ENCODE measurements at regions not wholly inside any gene's neighbourhood (a gene's known extent, or its start where the extent isn't known, plus 50 kb on each side); places are given as distances from the start of the nearest gene placed in this dataset.
A peak's percentile ranks its signal among the peaks of the same experiment; 100 is the strongest.

GRCh38 chr3:144097163-144097562 is 125.5 kb downstream of the DIPK2A start:
- Histone ChIP-seq H3K9me3 (ENCODE audit: control insufficient read depth, low read depth, low read length) (peaks cover 11% of the 10 kb centered on the region), H3K56ac (ENCODE audit: insufficient read length, low read depth, low read length) (no peak overlapping the region), H2AFZ (ENCODE audit: low read length) (no peak overlapping the region), H3K14ac (ENCODE audit: insufficient read depth, low read length) (no peak overlapping the region), H2BK12ac (ENCODE audit: insufficient read length, low read depth, low read length) (no peak overlapping the region), H3K9ac (ENCODE audit: extremely low read depth, insufficient read length, low read length) (no peak overlapping the region), H4K91ac (ENCODE audit: insufficient read length, low read depth, low read length) (no peak overlapping the region), H3K23ac (ENCODE audit: insufficient read length, low read depth, low read length) (no peak overlapping the region), H4K5ac (ENCODE audit: insufficient read length, low read depth, low read length) (no peak overlapping the region), H3K27me3 (ENCODE audit: insufficient read depth, low read length) (no peaks in the 10 kb centered on the region), H2BK5ac (ENCODE audit: insufficient read length, low read length) (no peak overlapping the region), H2BK120ac (ENCODE audit: low read depth, low read length, poor library complexity, severe bottlenecking) (no peak overlapping the region), H2BK20ac (ENCODE audit: low read depth, low read length, poor library complexity, severe bottlenecking) (no peak overlapping the region), H3K18ac (ENCODE audit: insufficient read length, low read depth, low read length) (no peak overlapping the region), H3T11ph (ENCODE audit: low read length) (no peak overlapping the region), H3K27ac (ENCODE audit: insufficient read length, low read depth, low read length) (no peak overlapping the region), H4K8ac (replicated peaks; ENCODE audit: insufficient read length, low read depth, low read length) (no peak overlapping the region), H2BK15ac (ENCODE audit: low read depth, low read length) (no peak overlapping the region), H3K79me1 (ENCODE audit: insufficient read depth, low read depth, low read length, poor library complexity, severe bottlenecking) (no peaks in the 10 kb centered on the region), H3K4ac (ENCODE audit: low read depth, low read length) (no peak overlapping the region), H3K4me2 (ENCODE audit: insufficient read depth, insufficient read length, low read length) (no peak overlapping the region), H3K23me2 (ENCODE audit: insufficient read length, low read depth, low read length, poor library complexity, severe bottlenecking) (no peaks in the 10 kb centered on the region), H2AK5ac (ENCODE audit: insufficient read length, low read length) (no peak overlapping the region), H4K20me1 (ENCODE audit: control insufficient read depth, insufficient read depth, insufficient read length) (no peaks in the 10 kb centered on the region), H3K4me1 (ENCODE audit: insufficient read depth, low read length) (peaks cover under 1% of the 10 kb centered on the region; the same call in 1 of the 2 replicates), H3K79me2 (ENCODE audit: insufficient read depth, low read length) (no peaks in the 10 kb centered on the region)
- no peak for DNase-seq
- no peak for TF ChIP-seq CTCF (conservative IDR thresholded peaks at IDR 0.05)
- Mint-ChIP-seq H3K27me3 (ENCODE audit: low read depth) (no peaks in the 10 kb centered on the region; the same call in 1 of the 2 replicates), H3K27ac (peak overlapping the region in 2 of 3 experiments; percentile 66 to 72; a peak in 3 of 7 replicates), H3K9me3 (peaks cover 18 to 22% of the 10 kb centered on the region in 2 experiments), H3K4me3 (0 out of 5 replicates have a peak overlapping the region, but pooled peaks of 1 of the 2 experiments have one; percentile 32), H3K4me1 (peaks cover 28 to 33% of the 10 kb centered on the region in 2 experiments), H3K36me3 (ENCODE audit: insufficient read depth in 1 of 3, low read depth in 3 of 3) (peaks cover 8 to 32% (median 15%) of the 10 kb centered on the region in 3 experiments)
- WGBS (ENCODE audit: extremely low coverage, insufficient read length, low lambda C conversion rate) = no CpG with 5 or more reads among the region's 2 CpGs

Measured in H9 (cell line).